CD4-positive, alpha-beta T cell (primary cell): ENCODE measurements at regions not wholly inside any gene's neighbourhood (a gene's known extent, or its start where the extent isn't known, plus 50 kb on each side); places are given as distances from the start of the nearest gene placed in this dataset.

Source experiments
- ATAC-seq: fragments of 200-7000 bp; cut with Tn5 transposase; one replicate; pipeline ENCODE4 v1.10.0; 2022; ENCODE audit warnings: mild to moderate bottlenecking; ENCODE audit not compliant: poor library complexity
- CTCF ChIA-PET: fragments of 350-600 bp; sonication (Branson Sonifier 250); formaldehyde crosslinking; loops from one replicate; lab custom pipeline; 2021; ENCODE audit warnings: antibody characterized with exemption, inconsistent platforms; lab: Charles Lee
- POLR2A ChIA-PET: fragments of 350-600 bp; sonication (Branson Sonifier 250); formaldehyde crosslinking; loops from one replicate; lab custom pipeline; 2021; ENCODE audit warnings: antibody characterized with exemption, inconsistent platforms; lab: Charles Lee
- DNase-seq, 14 experiments: peaks; one replicate each; pipeline ENCODE4 v3.0.0-alpha.2; 2013 to 2020; ENCODE audit warnings: mixed read lengths in 2 of 14
- H3K27ac ChIP-seq, 2 donors: one replicate each; pipeline versions ENCODE4 v1.5.1 to v1.7.0; 2013; ENCODE audit warnings: low read length in 2 of 2, low read depth in 1 of 2, mild to moderate bottlenecking in 1 of 2
- H3K27me3 ChIP-seq, 2 experiments: 1 replicate in 1 of 2; 2 replicates in 1 of 2; pipeline versions ENCODE4 v1.6.1 to v1.7.0; 2013; ENCODE audit warnings: low read length in 2 of 2, control low read depth in 1 of 2, mild to moderate bottlenecking in 1 of 2, moderate library complexity in 1 of 2; ENCODE audit not compliant: insufficient read depth in 2 of 2, control insufficient read depth in 1 of 2
- H3K36me3 ChIP-seq: one replicate; pipeline ENCODE4 v1.6.1; 2013; ENCODE audit warnings: low read length, control low read depth; ENCODE audit not compliant: insufficient read depth
- H3K4me1 ChIP-seq: one replicate; pipeline ENCODE4 v1.6.1; 2013; ENCODE audit warnings: low read length, control low read depth; ENCODE audit not compliant: insufficient read depth
- H3K4me3 ChIP-seq: one replicate; pipeline ENCODE4 v1.5.1; 2013; ENCODE audit warnings: mild to moderate bottlenecking, low read length, moderate library complexity
- H3K9me3 ChIP-seq, 2 experiments: 1 replicate in 1 of 2; 2 replicates in 1 of 2; pipeline versions ENCODE4 v1.6.1 to v1.7.0; 2013; ENCODE audit warnings: low read length in 2 of 2, mild to moderate bottlenecking in 2 of 2, control low read depth in 1 of 2, moderate library complexity in 1 of 2; ENCODE audit not compliant: control insufficient read depth in 1 of 2, insufficient read depth in 1 of 2
- H3K27ac Mint-ChIP-seq: one replicate; pipeline ENCODE4 v1.8.0; 2020; ENCODE audit warnings: mixed read lengths
- H3K27me3 Mint-ChIP-seq: one replicate; pipeline ENCODE4 v1.8.0; 2021; ENCODE audit warnings: mixed read lengths
- H3K36me3 Mint-ChIP-seq: one replicate; pipeline ENCODE4 v1.8.0; 2021; ENCODE audit warnings: low read depth, mixed read lengths
- H3K4me1 Mint-ChIP-seq: one replicate; pipeline ENCODE4 v1.8.0; 2021; ENCODE audit warnings: low read depth, mixed read lengths
- H3K4me3 Mint-ChIP-seq: one replicate; pipeline ENCODE4 v1.8.0; 2020; ENCODE audit warnings: mild to moderate bottlenecking, mixed read lengths
- H3K9me3 Mint-ChIP-seq: one replicate; pipeline ENCODE4 v1.8.0; 2020; ENCODE audit warnings: mixed read lengths
- intact Hi-C, 2 experiments: fragments of 100-400 bp; cut with DNase I in 1 of 2; cut with micrococcal nuclease in 1 of 2; formaldehyde crosslinking; loops; one replicate each; pipeline versions ENCODE4 v1.15.1 to v1.9.0; 2023 to 2025; cut with DNase I, micrococcal nuclease
- TF ChIP-seq, protein P1 (sequence below): fragments of 200-600 bp; IDR thresholded peaks from one replicate; pipeline ENCODE4 v1.8.0; 2022; ENCODE audit warnings: antibody characterized with exemption, mild to moderate bottlenecking

DNA sequence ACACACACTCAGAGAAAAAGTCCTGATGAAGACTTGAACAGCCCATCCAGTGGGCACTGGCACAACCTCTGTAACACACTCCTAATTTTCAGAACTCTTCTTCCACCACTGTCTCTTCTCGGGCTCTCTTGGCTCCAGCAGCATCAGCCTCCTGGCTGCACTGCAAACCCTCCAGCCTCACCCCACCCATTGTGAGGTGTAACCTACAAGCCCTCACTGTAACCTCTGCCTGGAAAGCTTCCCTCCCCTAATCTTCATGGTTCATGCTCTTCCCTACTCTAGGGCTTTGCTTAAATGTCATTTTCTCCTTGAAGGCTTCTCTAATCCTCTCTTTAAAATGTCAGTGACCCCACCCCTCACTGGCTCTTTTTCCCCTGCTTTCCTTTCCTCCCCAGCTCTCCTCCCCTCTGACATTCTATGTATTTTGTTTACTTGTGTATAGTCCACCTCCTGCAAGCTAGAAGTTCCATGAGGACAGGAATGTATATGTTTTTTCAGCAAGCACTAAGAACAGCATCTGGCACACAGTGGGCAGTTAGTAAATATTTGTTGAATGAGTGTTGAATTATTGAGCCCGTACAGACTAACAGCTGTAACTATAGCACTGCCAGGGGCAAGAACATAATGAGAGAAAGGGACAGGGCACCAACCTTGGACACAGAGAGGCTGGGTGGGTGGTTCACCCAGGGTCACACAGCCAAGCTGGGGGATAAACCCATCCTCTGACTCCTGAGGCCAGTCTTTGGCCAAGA lies 76.4 kb downstream of the ESM1 start:
- intact Hi-C loops = no loop called here
- Mint-ChIP-seq H3K36me3 (no peaks in the 10 kb centered on the region), H3K4me1 (no peaks in the 10 kb centered on the region), H3K27ac (no peak overlapping the region), H3K27me3 (peaks cover 14% of the 10 kb centered on the region), H3K9me3 (no peaks in the 10 kb centered on the region), H3K4me3 (no peak overlapping the region)
- ATAC-seq = no peak
- Histone ChIP-seq H3K9me3 (no peaks in the 10 kb centered on the region), H3K36me3 (no peaks in the 10 kb centered on the region), H3K4me3 (no peak overlapping the region), H3K27me3 (no peaks in the 10 kb centered on the region), H3K27ac (no peak overlapping the region), H3K4me1 (no peaks in the 10 kb centered on the region)
- DNase-seq = no peak
- POLR2A ChIA-PET = no interaction called here
- TF ChIP-seq, protein P1, sequence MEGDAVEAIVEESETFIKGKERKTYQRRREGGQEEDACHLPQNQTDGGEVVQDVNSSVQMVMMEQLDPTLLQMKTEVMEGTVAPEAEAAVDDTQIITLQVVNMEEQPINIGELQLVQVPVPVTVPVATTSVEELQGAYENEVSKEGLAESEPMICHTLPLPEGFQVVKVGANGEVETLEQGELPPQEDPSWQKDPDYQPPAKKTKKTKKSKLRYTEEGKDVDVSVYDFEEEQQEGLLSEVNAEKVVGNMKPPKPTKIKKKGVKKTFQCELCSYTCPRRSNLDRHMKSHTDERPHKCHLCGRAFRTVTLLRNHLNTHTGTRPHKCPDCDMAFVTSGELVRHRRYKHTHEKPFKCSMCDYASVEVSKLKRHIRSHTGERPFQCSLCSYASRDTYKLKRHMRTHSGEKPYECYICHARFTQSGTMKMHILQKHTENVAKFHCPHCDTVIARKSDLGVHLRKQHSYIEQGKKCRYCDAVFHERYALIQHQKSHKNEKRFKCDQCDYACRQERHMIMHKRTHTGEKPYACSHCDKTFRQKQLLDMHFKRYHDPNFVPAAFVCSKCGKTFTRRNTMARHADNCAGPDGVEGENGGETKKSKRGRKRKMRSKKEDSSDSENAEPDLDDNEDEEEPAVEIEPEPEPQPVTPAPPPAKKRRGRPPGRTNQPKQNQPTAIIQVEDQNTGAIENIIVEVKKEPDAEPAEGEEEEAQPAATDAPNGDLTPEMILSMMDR = no peak
- CTCF ChIA-PET = interaction anchor here (2.5 kb wide), 1 partner anchor 251 kb away, joined by 9 read pairs; the partner anchor contains the start of gene GPX8

DNA sequence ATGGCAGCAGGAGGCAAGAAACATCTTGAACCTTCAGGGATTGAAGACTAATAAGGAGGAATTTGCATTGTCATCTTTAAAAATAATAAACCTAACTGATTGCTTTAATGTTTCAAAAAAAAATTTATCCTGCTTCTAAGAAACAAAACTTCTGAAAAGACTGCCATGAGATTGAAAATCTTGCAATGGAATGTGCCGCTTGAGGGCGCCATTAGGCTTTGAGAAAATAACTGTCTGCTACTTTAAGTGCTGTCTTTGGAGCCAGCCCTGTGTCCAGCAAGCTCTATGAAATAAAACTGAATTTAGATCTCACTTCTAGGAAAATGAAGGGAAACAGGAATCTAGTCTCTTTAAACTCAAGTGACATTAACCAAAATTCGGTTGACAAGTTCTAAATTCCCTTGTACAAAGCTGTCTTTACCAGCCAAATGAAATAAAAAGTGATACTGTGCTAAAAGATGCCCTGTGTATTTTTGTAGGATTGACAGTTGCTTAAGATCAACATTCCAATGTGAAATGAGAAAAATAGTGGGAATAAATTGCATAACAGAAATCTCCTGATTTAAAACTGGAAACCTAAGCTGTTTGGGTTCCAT lies 79.4 kb downstream of the ESM1 start:
- peaks cover 10% of the 10 kb centered on the region for H3K27me3 Mint-ChIP-seq
- ChIA-PET CTCF (interaction anchor here (0.6 to 1.5 kb wide), 8 partner anchors 9 to 256 kb away, joined by 3 to 11 read pairs (median 4); partner anchors contain the start of gene GPX8), POLR2A (interaction anchor here (0.8 to 1.6 kb wide), 3 partner anchors 38 to 254 kb away, joined by 3 to 11 read pairs (median 4); partner anchors contain the start of gene GPX8)
- no peak overlapping the region for H3K4me3 Mint-ChIP-seq
- Histone ChIP-seq H3K4me3 (no peak overlapping the region), H3K36me3 (no peaks in the 10 kb centered on the region), H3K9me3 (no peaks in the 10 kb centered on the region), H3K27me3 (no peaks in the 10 kb centered on the region), H3K4me1 (no peaks in the 10 kb centered on the region), H3K27ac (no peak overlapping the region)
- H3K27ac Mint-ChIP-seq = no peak overlapping the region
- TF ChIP-seq, protein P1 = peak; percentile 84
- DNase-seq (peak; percentile 39 to 78 (median 62)), ATAC-seq (no peak)
- H3K36me3 Mint-ChIP-seq = no peaks in the 10 kb centered on the region
- peaks cover 9% of the 10 kb centered on the region for H3K4me1 Mint-ChIP-seq
- intact Hi-C loops = loop anchor here (1.0 to 2.0 kb wide), 4 partner anchors 35 to 253 kb away; no protein-coding TSS in a partner anchor
- H3K9me3 Mint-ChIP-seq = no peaks in the 10 kb centered on the region

DNA sequence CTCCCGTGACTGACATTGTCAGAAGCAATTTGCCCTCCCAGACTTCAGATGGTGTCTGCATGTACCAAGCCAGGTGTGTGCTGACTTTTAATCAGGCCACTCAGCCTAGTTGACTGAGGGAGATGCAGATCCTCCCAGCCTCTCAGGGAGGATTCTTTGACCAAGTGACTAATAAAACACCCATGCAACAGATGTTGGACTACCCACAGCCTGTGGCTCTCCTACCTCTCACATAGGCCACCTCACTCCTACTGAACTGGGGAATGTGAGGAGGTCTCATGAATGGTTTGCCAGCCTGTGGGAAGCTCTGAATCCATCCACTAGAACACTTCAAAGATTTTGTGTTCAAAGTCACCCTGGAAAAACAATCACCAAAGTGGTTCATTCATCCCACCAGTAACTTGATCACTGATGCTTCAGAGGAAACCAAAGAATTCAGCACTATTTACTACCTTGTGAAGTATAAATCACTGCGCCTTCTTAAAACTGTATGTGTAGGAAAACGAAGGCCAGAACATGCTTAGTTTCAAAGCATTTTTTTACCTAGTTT lies 80.1 kb downstream of the ESM1 start:
- DNase-seq (no peak), ATAC-seq (no peak)
- H3K4me1 Mint-ChIP-seq = peaks cover 9% of the 10 kb centered on the region
- no peak overlapping the region for H3K4me3 ChIP-seq
- H3K27me3 Mint-ChIP-seq = peaks cover 12% of the 10 kb centered on the region
- H3K9me3 Mint-ChIP-seq = no peaks in the 10 kb centered on the region
- H3K9me3 ChIP-seq = no peaks in the 10 kb centered on the region
- H3K4me1 ChIP-seq = no peaks in the 10 kb centered on the region
- H3K27ac ChIP-seq = no peak overlapping the region
- no peaks in the 10 kb centered on the region for H3K36me3 ChIP-seq
- H3K27me3 ChIP-seq = no peaks in the 10 kb centered on the region
- POLR2A ChIA-PET = interaction anchor here (0.8 kb wide), 1 partner anchor 254 kb away, joined by 3 read pairs; no protein-coding TSS in a partner anchor
- H3K36me3 Mint-ChIP-seq = no peaks in the 10 kb centered on the region
- intact Hi-C loops = no loop called here
- no peak overlapping the region for H3K4me3 Mint-ChIP-seq
- CTCF ChIA-PET = interaction anchor here (0.9 to 1.5 kb wide), 4 partner anchors 39 to 254 kb away, joined by 3 to 11 read pairs (median 4); partner anchors contain the start of gene GPX8
- H3K27ac Mint-ChIP-seq = no peak overlapping the region
- TF ChIP-seq, protein P1 = no peak
